Right lobe of liver (tissue), 6 donors: ENCODE measurements at regions not wholly inside any gene's neighbourhood (a gene's known extent, or its start where the extent isn't known, plus 50 kb on each side); places are given as distances from the start of the nearest gene placed in this dataset.
A peak's percentile ranks its signal among the peaks of the same experiment; 100 is the strongest.

Source experiments
- ATAC-seq, 4 donors: fragments of 200-7000 bp; cut with Tn5 transposase; one replicate each; pipeline ENCODE4 v1.9.1; 2020; ENCODE audit warnings: mild to moderate bottlenecking in 4 of 4, moderate library complexity in 4 of 4
- DNase-seq, 3 donors: peaks; one replicate each; pipeline ENCODE4 v3.0.0-alpha.2; 2020
- H3K27ac ChIP-seq, 3 donors: fragments of 200-600 bp; one replicate each; pipeline ENCODE4 v1.8.0; 2022
- H3K27me3 ChIP-seq, 2 donors: fragments of 200-600 bp; one replicate each; pipeline ENCODE4 v1.8.0; 2022
- H3K36me3 ChIP-seq, 4 donors: fragments of 200-600 bp; sonication (generic) in 1 of 4; one replicate each; pipeline versions ENCODE4 v1.5.1 to v1.8.0; 2017 to 2022; ENCODE audit warnings: control low read depth in 1 of 4
- H3K4me1 ChIP-seq, 4 donors: fragments of 200-600 bp; sonication (generic) in 1 of 4; one replicate each; pipeline versions ENCODE4 v1.5.1 to v1.8.0; 2017 to 2022; ENCODE audit warnings: control low read depth in 1 of 4
- H3K4me3 ChIP-seq, 3 donors: fragments of 200-600 bp; one replicate each; pipeline ENCODE4 v1.8.0; 2022
- H3K9me3 ChIP-seq, 4 donors: fragments of 200-600 bp; sonication (generic) in 1 of 4; one replicate each; pipeline versions ENCODE4 v1.5.1 to v1.8.0; 2017 to 2022; ENCODE audit warnings: control low read depth in 1 of 4
- POLR2A ChIP-seq: fragments of 450-650 bp; IDR thresholded peaks from one replicate; pipeline ENCODE4 v1.6.1; 2017; ENCODE audit warnings: antibody characterized with exemption, mild to moderate bottlenecking
- WGBS: methylation state at CpG from one replicate; pipeline ENCODE4 v1.1.6; 2018; ENCODE audit warnings: low coverage, low lambda C conversion rate; ENCODE audit not compliant: insufficient coverage; ENCODE audit errors: missing lambda C conversion rate; 5-methylcytosine and 5-hydroxymethylcytosine counted together
- intact Hi-C, 2 donors: fragments of 100-400 bp; cut with DNase I; formaldehyde crosslinking; loops; one replicate each; pipeline versions ENCODE4 v1.11.2 to v1.14.1; 2022
- TF ChIP-seq, protein P1 (sequence below), 4 donors: fragments of 200-600 bp in 3 of 4; fragments of 450-650 bp in 1 of 4; IDR thresholded peaks; one replicate each; pipeline versions ENCODE4 v1.5.1 to v1.8.0; 2016 to 2022; ENCODE audit warnings: antibody characterized with exemption in 4 of 4, mild to moderate bottlenecking in 2 of 4
- donor health status: DM: no; HTN: yes; CAD: no.
- donor health status: DM: no; HTN: no; CAD: no.
- donor health status: DM: no; HTN: no; CAD: no.
- donor health status: DM: no; HTN: yes; CAD: no.
- donor health status: DM: no; HTN: yes; CAD: no.

DNA sequence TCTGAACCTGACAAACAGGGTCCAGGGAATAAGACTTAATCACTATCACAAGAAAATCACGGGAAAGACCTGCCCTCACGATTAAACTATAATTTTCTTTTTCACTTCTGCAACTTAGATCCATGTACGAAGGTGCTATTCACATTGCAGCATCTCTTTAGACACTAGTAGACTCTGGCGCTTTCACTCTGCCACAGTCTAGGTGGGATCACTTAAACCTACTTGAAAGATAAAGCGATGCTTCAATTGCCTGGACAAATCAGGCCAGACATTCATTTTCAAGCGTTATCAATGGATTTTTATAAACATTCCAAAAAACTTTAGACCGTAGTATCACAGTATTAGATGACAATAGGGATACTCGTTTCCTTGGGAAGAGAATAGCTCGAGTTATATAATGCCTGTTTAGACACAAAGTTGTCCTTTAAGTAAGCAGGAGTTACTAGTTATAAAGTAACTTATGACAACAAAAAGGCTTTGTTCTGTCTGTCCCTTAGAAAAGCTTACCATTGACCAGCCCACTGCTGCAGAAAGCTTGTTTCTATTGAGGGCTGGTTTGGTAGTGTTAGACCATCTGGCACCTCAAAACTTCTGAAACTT is 367.3 kb downstream of the UTRN start:
- Histone ChIP-seq H3K27ac (no peak overlapping the region), H3K9me3 (no peaks in the 10 kb centered on the region), H3K4me1 (peaks cover 0 to 18% (median 5%) of the 10 kb centered on the region in 4 donors), H3K36me3 (no peaks in the 10 kb centered on the region), H3K4me3 (no peak overlapping the region), H3K27me3 (no peaks in the 10 kb centered on the region)
- TF ChIP-seq, protein P1, sequence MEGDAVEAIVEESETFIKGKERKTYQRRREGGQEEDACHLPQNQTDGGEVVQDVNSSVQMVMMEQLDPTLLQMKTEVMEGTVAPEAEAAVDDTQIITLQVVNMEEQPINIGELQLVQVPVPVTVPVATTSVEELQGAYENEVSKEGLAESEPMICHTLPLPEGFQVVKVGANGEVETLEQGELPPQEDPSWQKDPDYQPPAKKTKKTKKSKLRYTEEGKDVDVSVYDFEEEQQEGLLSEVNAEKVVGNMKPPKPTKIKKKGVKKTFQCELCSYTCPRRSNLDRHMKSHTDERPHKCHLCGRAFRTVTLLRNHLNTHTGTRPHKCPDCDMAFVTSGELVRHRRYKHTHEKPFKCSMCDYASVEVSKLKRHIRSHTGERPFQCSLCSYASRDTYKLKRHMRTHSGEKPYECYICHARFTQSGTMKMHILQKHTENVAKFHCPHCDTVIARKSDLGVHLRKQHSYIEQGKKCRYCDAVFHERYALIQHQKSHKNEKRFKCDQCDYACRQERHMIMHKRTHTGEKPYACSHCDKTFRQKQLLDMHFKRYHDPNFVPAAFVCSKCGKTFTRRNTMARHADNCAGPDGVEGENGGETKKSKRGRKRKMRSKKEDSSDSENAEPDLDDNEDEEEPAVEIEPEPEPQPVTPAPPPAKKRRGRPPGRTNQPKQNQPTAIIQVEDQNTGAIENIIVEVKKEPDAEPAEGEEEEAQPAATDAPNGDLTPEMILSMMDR (IDR thresholded peaks at IDR 0.05): no peak
- TF ChIP-seq POLR2A: no peak
- WGBS: 84% methylated on average over 9 of the region's 9 CpGs
- ATAC-seq: no peak
- intact Hi-C loops: no loop called here
- no peak for DNase-seq

DNA sequence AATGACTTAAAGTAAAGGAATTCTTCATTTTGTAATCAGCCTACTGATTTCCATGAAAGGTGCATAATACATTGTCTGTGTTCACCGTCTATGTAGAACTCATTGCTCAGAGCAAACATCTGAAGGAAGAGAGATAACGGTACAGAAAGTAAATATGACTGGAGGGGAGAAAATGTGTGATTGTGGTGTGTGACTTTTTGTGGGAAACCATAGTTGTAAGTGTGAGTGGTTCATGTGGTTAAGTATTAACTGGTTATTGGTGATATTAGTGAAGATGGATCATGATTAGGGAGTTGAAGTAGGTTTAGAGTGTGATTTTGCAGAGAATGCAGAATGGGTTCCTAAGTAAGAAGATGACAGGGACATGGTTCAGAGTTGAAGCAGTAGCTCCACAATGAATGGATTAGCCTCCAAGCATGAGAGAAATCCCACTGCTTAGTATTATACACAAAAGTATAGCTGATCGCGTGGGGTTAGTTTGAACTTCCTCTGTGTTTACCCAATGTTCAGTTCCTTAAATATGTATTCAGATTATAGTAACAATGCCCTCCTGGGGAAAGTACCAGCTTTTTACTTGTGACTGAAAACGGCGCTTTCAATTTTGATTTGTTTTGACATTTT is 368.9 kb downstream of the UTRN start:
- intact Hi-C loops: no loop called here
- ATAC-seq (peak in 3 of 4 donors; percentile 47 to 63 (median 63)), DNase-seq (no peak)
- no peak for TF ChIP-seq POLR2A
- TF ChIP-seq, protein P1 (IDR thresholded peaks at IDR 0.05): no peak
- 35% methylated on average over 6 of the region's 6 CpGs for WGBS
- Histone ChIP-seq H3K36me3 (no peaks in the 10 kb centered on the region), H3K4me3 (no peak overlapping the region), H3K27me3 (no peaks in the 10 kb centered on the region), H3K9me3 (no peaks in the 10 kb centered on the region), H3K4me1 (peaks cover 0 to 4% (median 1%) of the 10 kb centered on the region in 4 donors), H3K27ac (no peak overlapping the region)

DNA sequence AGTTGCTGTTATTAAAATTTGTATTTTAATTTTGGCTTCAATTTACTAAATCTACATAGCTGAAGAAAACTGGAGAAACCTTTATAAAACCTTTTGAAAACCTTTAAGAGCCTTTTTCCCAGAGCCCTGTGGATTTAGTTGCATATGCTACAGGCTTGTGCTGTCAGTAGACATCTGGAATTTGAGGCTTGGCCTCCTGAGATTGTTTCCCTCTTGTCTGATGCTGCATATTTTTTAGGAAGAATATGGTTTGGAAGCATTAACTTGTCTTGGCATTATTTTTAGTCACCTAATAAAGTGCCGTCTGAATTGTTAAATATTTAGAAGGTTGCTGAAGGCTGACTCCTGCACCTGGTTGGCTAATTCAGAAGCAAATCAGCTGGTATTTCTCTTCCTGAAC is 369.4 kb downstream of the UTRN start:
- Histone ChIP-seq H3K27ac (no peak overlapping the region), H3K9me3 (no peaks in the 10 kb centered on the region), H3K27me3 (no peaks in the 10 kb centered on the region), H3K4me1 (peaks cover 0 to 6% (median 0%) of the 10 kb centered on the region in 4 donors), H3K4me3 (no peak overlapping the region), H3K36me3 (no peaks in the 10 kb centered on the region)
- peak in 1 of 4 donors; percentile 14 for ATAC-seq
- TF ChIP-seq, protein P1 (IDR thresholded peaks at IDR 0.05): no peak
- no peak for TF ChIP-seq POLR2A
- no peak for DNase-seq
- whole genome bisulfite sequencing: 46% methylated on average over 1 of the region's 1 CpG
- intact Hi-C loops: no loop called here

DNA sequence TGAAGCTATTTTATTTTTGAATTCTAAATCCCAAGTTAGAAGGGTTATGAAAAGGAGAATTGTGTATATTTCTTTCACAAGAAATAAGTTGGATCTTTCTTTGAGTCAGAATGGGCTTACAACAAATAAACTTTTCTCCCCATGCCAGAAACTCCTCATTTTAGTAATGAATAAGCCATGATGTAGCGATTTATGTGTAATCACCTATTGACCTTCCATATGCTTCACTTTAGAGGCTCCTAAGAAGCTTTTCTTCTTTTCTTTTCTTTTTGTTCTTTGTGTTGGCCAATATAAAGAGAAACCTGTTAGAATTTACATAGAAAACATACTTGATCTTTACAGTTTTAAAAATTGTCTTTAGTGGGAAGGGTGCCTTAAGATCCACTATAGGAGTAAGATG is 370.2 kb downstream of the UTRN start:
- Histone ChIP-seq H3K36me3 (no peaks in the 10 kb centered on the region), H3K4me1 (peaks cover 0 to 12% (median 0%) of the 10 kb centered on the region in 4 donors), H3K9me3 (no peaks in the 10 kb centered on the region), H3K4me3 (no peak overlapping the region), H3K27ac (no peak overlapping the region), H3K27me3 (no peaks in the 10 kb centered on the region)
- intact Hi-C loops: no loop called here
- ATAC-seq (no peak), DNase-seq (no peak)
- TF ChIP-seq, protein P1 (IDR thresholded peaks at IDR 0.05): no peak
- no peak for TF ChIP-seq POLR2A
- WGBS: 73% methylated on average over 1 of the region's 1 CpG
